ENCODE measurements at regions not wholly inside any gene's neighbourhood (a gene's known extent, or its start where the extent isn't known, plus 50 kb on each side); places are given as distances from the start of the nearest gene placed in this dataset.

DNA sequence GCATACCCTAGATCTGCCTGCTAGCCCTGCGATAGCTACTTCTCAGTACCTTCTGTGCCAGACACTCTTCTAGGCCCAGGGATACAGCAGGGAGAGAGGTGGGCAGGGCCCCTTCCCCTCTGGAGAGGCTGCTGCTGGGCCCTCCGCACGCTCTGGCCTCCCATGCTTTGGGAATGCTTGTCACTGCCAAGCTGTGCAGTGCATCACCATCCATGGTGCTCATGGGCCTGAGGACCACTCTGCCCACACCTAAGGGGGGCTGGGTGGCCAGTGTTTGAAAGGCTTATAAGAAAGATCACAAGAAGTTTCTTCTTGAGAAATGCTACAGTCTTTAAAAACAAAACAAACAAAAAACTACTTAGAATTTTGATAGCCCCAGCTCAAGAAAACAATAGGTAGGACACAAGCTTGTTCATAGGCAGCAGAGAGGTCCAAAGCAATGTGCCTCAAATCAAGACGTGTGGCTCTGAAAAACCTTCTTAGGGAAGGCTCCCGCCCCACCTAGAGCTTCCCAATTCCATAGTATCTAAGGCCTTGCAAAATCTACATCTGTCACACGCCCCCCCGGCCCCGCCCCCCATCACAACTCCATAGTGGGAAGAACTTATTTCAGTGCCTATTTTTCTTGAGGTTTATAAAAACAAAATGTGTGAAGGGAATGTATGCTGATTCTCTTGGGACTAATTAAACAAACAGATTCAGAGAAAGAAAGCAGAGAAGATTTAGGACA lies 145.8 kb downstream of the TM9SF2 start:
- Histone ChIP-seq H2AFZ (ENCODE audit: insufficient read depth, low read depth, low read length, poor library complexity, severe bottlenecking) (no peak overlapping the region), H3K79me2 (ENCODE audit: insufficient read depth, low read length) (no peaks in the 10 kb centered on the region), H3K27ac (ENCODE audit: low read depth in 1 of 2, low read length in 2 of 2) (no peak overlapping the region), H3K4me2 (replicated peaks; ENCODE audit: extremely low read depth, low read length, poor library complexity, severe bottlenecking) (no peak overlapping the region), H4K20me1 (ENCODE audit: insufficient read depth, low read length) (no peaks in the 10 kb centered on the region), H3K36me3 (replicated peaks in 1 of 2; ENCODE audit: control insufficient read depth in 1 of 2, insufficient read depth in 2 of 2, low read length in 2 of 2) (no peaks in the 10 kb centered on the region), H3K4me1 (ENCODE audit: control insufficient read depth in 1 of 2, insufficient read depth in 2 of 2, low read length in 2 of 2) (no peaks in the 10 kb centered on the region), H3K9me3 (replicated peaks in 1 of 2; ENCODE audit: control insufficient read depth in 1 of 2, insufficient read depth in 1 of 2, low read length in 2 of 2) (no peaks in the 10 kb centered on the region), H3K9ac (ENCODE audit: insufficient read depth, low read length, poor library complexity, severe bottlenecking) (no peak overlapping the region), H3K4me3 (replicated peaks in 1 of 3; ENCODE audit: low read depth in 2 of 3, low read length in 3 of 3) (no peak overlapping the region), H3K27me3 (ENCODE audit: control insufficient read depth in 2 of 2, insufficient read depth in 2 of 2, low read length in 2 of 2) (no peaks in the 10 kb centered on the region)
- Mint-ChIP-seq H3K36me3 (no peaks in the 10 kb centered on the region), H3K4me3 (no peak overlapping the region), H3K27me3 (ENCODE audit: low read depth in 3 of 3) (peaks cover 3 to 10% (median 4%) of the 10 kb centered on the region in 3 donors), H3K27ac (no peak overlapping the region), H3K4me1 (no peaks in the 10 kb centered on the region), H3K9me3 (no peaks in the 10 kb centered on the region)
- intact Hi-C loops (cut with micrococcal nuclease), result no loop called here
- no peak for TF ChIP-seq CTCF (IDR thresholded peaks at IDR 0.05)
- WGBS (ENCODE audit: insufficient coverage), result 88% methylated on average over 1 of the region's 8 CpGs
- no peak for DNase-seq

- Histone ChIP-seq H3K4me1 (ENCODE audit: control insufficient read depth in 1 of 2, insufficient read depth in 2 of 2, low read length in 2 of 2) (no peaks in the 10 kb centered on the region), H3K4me2 (replicated peaks; ENCODE audit: extremely low read depth, low read length, poor library complexity, severe bottlenecking) (no peak overlapping the region), H3K27ac (ENCODE audit: low read depth in 1 of 2, low read length in 2 of 2) (no peak overlapping the region), H3K9me3 (replicated peaks in 1 of 2; ENCODE audit: control insufficient read depth in 1 of 2, insufficient read depth in 1 of 2, low read length in 2 of 2) (no peaks in the 10 kb centered on the region), H3K79me2 (ENCODE audit: insufficient read depth, low read length) (no peaks in the 10 kb centered on the region), H3K27me3 (ENCODE audit: control insufficient read depth in 2 of 2, insufficient read depth in 2 of 2, low read length in 2 of 2) (no peaks in the 10 kb centered on the region), H3K9ac (ENCODE audit: insufficient read depth, low read length, poor library complexity, severe bottlenecking) (no peak overlapping the region), H2AFZ (ENCODE audit: insufficient read depth, low read depth, low read length, poor library complexity, severe bottlenecking) (no peak overlapping the region), H3K4me3 (replicated peaks in 1 of 3; ENCODE audit: low read depth in 2 of 3, low read length in 3 of 3) (no peak overlapping the region), H3K36me3 (replicated peaks in 1 of 2; ENCODE audit: control insufficient read depth in 1 of 2, insufficient read depth in 2 of 2, low read length in 2 of 2) (no peaks in the 10 kb centered on the region), H4K20me1 (ENCODE audit: insufficient read depth, low read length) (no peaks in the 10 kb centered on the region)
- Mint-ChIP-seq H3K27me3 (ENCODE audit: low read depth in 3 of 3) (peaks cover 0 to 8% (median 2%) of the 10 kb centered on the region in 3 donors), H3K36me3 (no peaks in the 10 kb centered on the region), H3K27ac (no peak overlapping the region), H3K4me3 (no peak overlapping the region), H3K4me1 (no peaks in the 10 kb centered on the region), H3K9me3 (no peaks in the 10 kb centered on the region)
- no peak for DNase-seq
- no peak for TF ChIP-seq CTCF (IDR thresholded peaks at IDR 0.05)
- intact Hi-C loops (cut with micrococcal nuclease), result no loop called here
- 97% methylated on average over 3 of the region's 3 CpGs for WGBS (ENCODE audit: insufficient coverage)
These were observed 141.6 kb downstream of the TM9SF2 start for GRCh38 chr13:99642841-99643240.
